ENCODE measurements at regions not wholly inside any gene's neighbourhood (a gene's known extent, or its start where the extent isn't known, plus 50 kb on each side); places are given as distances from the start of the nearest gene placed in this dataset.

DNA sequence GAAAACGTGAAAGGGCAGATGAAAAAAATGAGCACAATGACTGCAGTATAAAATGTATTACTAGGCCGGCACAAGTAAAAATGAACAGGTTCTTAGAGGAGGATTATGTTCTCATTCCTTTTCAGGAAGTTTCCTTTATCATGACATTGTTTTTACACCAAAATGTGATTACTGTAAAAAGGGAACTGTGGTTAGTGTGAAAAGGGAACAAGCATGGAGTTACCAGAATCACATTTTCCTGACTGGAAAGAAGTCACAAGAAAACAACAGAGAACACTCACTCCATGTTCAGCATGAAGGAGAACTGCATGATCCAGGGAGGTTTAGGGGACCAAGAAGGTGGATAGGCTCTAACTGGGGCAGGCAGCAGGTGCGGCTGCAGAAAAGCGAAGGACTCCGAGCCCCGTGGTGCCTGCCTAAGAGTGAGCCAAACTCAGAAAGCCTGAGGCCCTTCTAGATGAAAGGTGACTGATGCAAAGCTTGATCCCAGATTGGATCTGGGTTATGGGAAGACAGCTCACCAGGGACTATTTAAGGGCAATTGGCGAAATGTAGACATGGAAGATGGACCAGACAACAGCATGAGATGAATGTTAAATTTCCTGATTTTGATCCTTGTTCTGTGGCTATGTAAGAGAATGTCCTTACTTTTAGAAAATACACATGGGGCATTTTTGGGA, 77.3 kb downstream of the CCR1 start:
- H3K9ac ChIP-seq (ENCODE audit: low read length in 5 of 5), result peak overlapping the region in 1 of 5 donors; percentile 28
- no peaks in the 10 kb centered on the region for H3K9me3 ChIP-seq (ENCODE audit: control insufficient read depth in 5 of 5, low read length in 5 of 5)
- H3K4me3 ChIP-seq (ENCODE audit: low read depth in 1 of 5, low read length in 5 of 5), result no peak overlapping the region
- H3K27ac ChIP-seq (ENCODE audit: low read depth, low read length), result peak overlapping the region; percentile 28
- H3K27me3 ChIP-seq (ENCODE audit: control insufficient read depth in 5 of 5, insufficient read depth in 4 of 5, low read length in 5 of 5), result no peaks in the 10 kb centered on the region
- H3K36me3 ChIP-seq (ENCODE audit: control insufficient read depth in 5 of 5, insufficient read depth in 5 of 5, low read length in 5 of 5), result no peaks in the 10 kb centered on the region
- H3K4me1 ChIP-seq (ENCODE audit: control insufficient read depth in 5 of 5, insufficient read depth in 5 of 5, low read length in 5 of 5), result peaks cover 0 to 39% (median 30%) of the 10 kb centered on the region in 5 donors

- Histone ChIP-seq H3K27ac (ENCODE audit: low read depth, low read length) (no peak overlapping the region), H3K9me3 (ENCODE audit: control insufficient read depth in 5 of 5, low read length in 5 of 5) (no peaks in the 10 kb centered on the region), H3K9ac (ENCODE audit: low read length in 5 of 5) (no peak overlapping the region), H3K4me1 (ENCODE audit: control insufficient read depth in 5 of 5, insufficient read depth in 5 of 5, low read length in 5 of 5) (peaks cover 5 to 43% (median 35%) of the 10 kb centered on the region in 5 donors), H3K4me3 (ENCODE audit: low read depth in 1 of 5, low read length in 5 of 5) (no peak overlapping the region), H3K27me3 (ENCODE audit: control insufficient read depth in 5 of 5, insufficient read depth in 4 of 5, low read length in 5 of 5) (no peaks in the 10 kb centered on the region), H3K36me3 (ENCODE audit: control insufficient read depth in 5 of 5, insufficient read depth in 5 of 5, low read length in 5 of 5) (no peaks in the 10 kb centered on the region)
Measured at GRCh38 chr3:46129588-46130272, 78.4 kb downstream of the CCR1 start.

GRCh38 chr3:46127503-46127902, 80.6 kb downstream of the CCR1 start:
- Histone ChIP-seq H3K36me3 (ENCODE audit: control insufficient read depth in 5 of 5, insufficient read depth in 5 of 5, low read length in 5 of 5) (no peaks in the 10 kb centered on the region), H3K9me3 (ENCODE audit: control insufficient read depth in 5 of 5, low read length in 5 of 5) (no peaks in the 10 kb centered on the region), H3K27me3 (ENCODE audit: control insufficient read depth in 5 of 5, insufficient read depth in 4 of 5, low read length in 5 of 5) (no peaks in the 10 kb centered on the region), H3K4me3 (ENCODE audit: low read depth in 1 of 5, low read length in 5 of 5) (no peak overlapping the region), H3K27ac (ENCODE audit: low read depth, low read length) (peak overlapping the region; percentile 3), H3K9ac (ENCODE audit: low read length in 5 of 5) (no peak overlapping the region), H3K4me1 (ENCODE audit: control insufficient read depth in 5 of 5, insufficient read depth in 5 of 5, low read length in 5 of 5) (peaks cover 6 to 50% (median 48%) of the 10 kb centered on the region in 5 donors)

DNA sequence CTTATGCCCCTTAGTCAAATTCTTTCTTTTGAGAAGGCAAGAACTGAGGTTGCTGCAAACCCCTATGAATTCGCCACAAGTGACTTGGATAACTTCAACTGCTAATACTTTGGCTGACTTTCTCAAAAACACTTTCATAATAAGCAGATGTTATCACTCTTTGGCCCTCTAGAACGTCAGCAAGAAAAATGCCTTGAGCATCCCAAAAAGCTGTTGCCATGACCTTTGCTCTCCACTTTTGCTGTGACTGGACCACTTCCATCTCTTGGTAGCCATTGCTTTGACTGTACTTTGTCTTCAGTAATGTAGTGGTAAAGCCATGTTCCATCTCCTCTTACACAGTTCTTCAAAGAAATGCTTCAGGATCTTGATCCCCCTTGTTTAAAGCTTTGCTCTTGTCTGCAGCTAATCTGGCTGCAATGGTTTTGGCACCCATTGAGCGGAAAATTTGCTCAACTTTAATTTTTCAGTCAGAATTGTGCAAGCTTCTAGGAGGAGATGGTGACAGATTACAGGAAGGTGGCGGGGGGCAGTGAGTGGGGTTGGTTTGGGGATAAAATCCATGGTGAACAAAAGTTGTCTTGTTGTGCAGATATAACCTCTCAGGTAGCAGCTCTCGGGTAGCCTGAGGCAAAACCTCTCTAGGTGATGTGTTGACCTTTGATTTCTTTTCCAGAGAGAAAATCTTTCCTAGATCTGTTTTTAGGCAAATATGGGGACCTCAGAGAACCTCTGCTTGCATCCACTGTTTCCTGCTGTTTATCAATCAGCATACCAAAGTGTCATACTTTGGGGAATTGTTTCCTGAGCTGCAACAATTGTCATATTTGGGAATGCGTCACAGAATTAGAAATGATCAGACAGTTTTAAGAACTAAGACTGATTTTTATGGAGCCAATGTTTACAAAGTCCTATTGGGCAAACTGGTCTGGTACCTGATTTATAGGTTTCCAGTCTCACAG, 83.6 kb downstream of the CCR1 start:
- Histone ChIP-seq H3K9ac (ENCODE audit: low read length in 5 of 5) (peak overlapping the region in 2 of 5 donors; percentile 38 to 40), H3K9me3 (ENCODE audit: control insufficient read depth in 5 of 5, low read length in 5 of 5) (no peaks in the 10 kb centered on the region), H3K4me3 (ENCODE audit: low read depth in 1 of 5, low read length in 5 of 5) (no peak overlapping the region), H3K4me1 (ENCODE audit: control insufficient read depth in 5 of 5, insufficient read depth in 5 of 5, low read length in 5 of 5) (peaks cover 6 to 32% (median 21%) of the 10 kb centered on the region in 5 donors), H3K27ac (ENCODE audit: low read depth, low read length) (peak overlapping the region; percentile 80), H3K27me3 (ENCODE audit: control insufficient read depth in 5 of 5, insufficient read depth in 4 of 5, low read length in 5 of 5) (no peaks in the 10 kb centered on the region), H3K36me3 (ENCODE audit: control insufficient read depth in 5 of 5, insufficient read depth in 5 of 5, low read length in 5 of 5) (no peaks in the 10 kb centered on the region)

GRCh38 chr3:46123646-46124045, 84.5 kb downstream of the CCR1 start:
- Histone ChIP-seq H3K27me3 (ENCODE audit: control insufficient read depth in 5 of 5, insufficient read depth in 4 of 5, low read length in 5 of 5) (no peaks in the 10 kb centered on the region), H3K27ac (ENCODE audit: low read depth, low read length) (peak overlapping the region; percentile 80), H3K36me3 (ENCODE audit: control insufficient read depth in 5 of 5, insufficient read depth in 5 of 5, low read length in 5 of 5) (no peaks in the 10 kb centered on the region), H3K9ac (ENCODE audit: low read length in 5 of 5) (peak overlapping the region in 1 of 5 donors; percentile 40), H3K4me3 (ENCODE audit: low read depth in 1 of 5, low read length in 5 of 5) (peak overlapping the region in 1 of 5 donors; percentile 32), H3K9me3 (ENCODE audit: control insufficient read depth in 5 of 5, low read length in 5 of 5) (no peaks in the 10 kb centered on the region), H3K4me1 (ENCODE audit: control insufficient read depth in 5 of 5, insufficient read depth in 5 of 5, low read length in 5 of 5) (peaks cover 6 to 32% (median 21%) of the 10 kb centered on the region in 5 donors)

DNA sequence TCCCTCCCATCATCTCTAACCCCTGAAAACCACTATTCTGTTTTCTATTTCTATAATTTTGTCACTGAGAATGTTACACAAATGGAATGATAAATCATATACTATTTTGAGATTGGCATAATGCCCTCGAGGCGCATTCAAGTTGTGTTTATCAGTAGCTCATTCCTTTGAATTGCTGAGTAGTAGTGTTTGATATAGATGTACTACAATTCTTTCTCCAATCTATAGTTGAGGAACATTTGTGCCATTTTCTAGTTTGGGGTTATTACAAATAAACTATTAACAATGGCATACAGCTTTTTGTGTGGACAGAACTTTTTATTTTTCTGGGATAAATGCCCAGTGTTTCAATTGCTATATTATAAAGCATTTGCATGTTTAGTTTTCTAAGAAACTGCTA, 86.0 kb downstream of the CCR1 start:
- Histone ChIP-seq H3K9ac (ENCODE audit: low read length in 5 of 5) (no peak overlapping the region), H3K9me3 (ENCODE audit: control insufficient read depth in 5 of 5, low read length in 5 of 5) (no peaks in the 10 kb centered on the region), H3K27ac (ENCODE audit: low read depth, low read length) (no peak overlapping the region), H3K4me3 (ENCODE audit: low read depth in 1 of 5, low read length in 5 of 5) (no peak overlapping the region), H3K36me3 (ENCODE audit: control insufficient read depth in 5 of 5, insufficient read depth in 5 of 5, low read length in 5 of 5) (no peaks in the 10 kb centered on the region), H3K4me1 (ENCODE audit: control insufficient read depth in 5 of 5, insufficient read depth in 5 of 5, low read length in 5 of 5) (peaks cover 6 to 30% (median 21%) of the 10 kb centered on the region in 5 donors), H3K27me3 (ENCODE audit: control insufficient read depth in 5 of 5, insufficient read depth in 4 of 5, low read length in 5 of 5) (no peaks in the 10 kb centered on the region)

DNA sequence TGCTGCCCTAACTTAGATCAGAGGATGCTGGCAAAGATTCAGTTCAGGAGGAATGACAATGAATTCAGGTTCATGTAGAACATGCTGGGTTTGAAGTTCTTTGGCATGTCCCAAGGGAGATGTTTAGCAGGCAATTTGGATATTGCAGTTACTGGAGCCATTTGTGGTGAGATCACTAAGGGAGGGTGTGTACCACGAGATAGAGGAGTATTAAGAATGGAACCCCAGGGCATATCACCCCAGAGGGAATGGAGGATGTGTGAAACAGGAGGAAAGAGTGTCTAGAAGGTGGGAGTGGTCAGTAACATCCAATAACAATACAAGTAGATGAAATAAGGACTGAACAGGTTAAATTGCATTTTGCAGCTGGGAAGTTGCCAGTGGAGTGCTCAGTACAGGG, 87.1 kb downstream of the CCR1 start:
- peaks cover 6 to 41% (median 23%) of the 10 kb centered on the region in 5 donors for H3K4me1 ChIP-seq (ENCODE audit: control insufficient read depth in 5 of 5, insufficient read depth in 5 of 5, low read length in 5 of 5)
- no peak overlapping the region for H3K27ac ChIP-seq (ENCODE audit: low read depth, low read length)
- H3K9me3 ChIP-seq (ENCODE audit: control insufficient read depth in 5 of 5, low read length in 5 of 5), result no peaks in the 10 kb centered on the region

DNA sequence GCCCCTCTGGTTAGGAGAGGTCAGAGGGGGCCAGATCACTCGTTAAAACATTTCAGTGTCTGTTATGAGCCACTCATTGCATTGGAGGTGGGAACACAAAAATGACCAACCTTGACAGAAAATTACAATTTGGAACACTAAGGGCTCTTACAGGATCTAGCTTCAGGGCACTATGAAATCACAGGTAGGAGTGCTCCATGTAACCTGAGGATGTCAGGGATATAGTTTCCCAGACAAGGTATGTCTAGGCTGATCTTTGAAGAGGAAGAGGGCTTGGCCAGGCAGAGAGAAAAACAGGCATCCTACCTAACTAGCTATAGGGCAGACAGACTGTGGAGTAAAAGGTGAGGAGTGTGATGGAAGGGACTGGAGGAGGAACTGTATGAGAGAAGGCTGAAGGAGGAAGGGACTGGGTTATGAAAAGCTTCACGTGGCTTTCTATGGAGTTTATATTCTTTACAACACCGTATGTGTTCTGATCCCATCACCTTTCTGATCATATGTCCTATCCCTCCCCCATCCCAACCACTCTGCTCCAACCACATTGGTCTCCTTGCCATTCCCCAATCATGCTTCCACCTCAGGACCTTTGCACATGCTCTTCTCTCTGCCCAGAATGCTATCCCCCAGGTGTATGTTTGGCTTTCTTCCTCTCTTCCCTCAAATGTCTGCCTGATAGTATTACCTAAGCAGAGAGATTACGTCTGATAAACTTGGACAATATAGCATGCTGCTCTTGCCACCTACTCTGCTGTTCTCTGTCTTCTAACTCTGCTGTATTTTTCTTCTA, 88.2 kb downstream of the CCR1 start:
- no peak overlapping the region for H3K4me3 ChIP-seq (ENCODE audit: low read depth in 1 of 5, low read length in 5 of 5)
- H3K27me3 ChIP-seq (ENCODE audit: control insufficient read depth in 5 of 5, insufficient read depth in 4 of 5, low read length in 5 of 5), result no peaks in the 10 kb centered on the region
- H3K4me1 ChIP-seq (ENCODE audit: control insufficient read depth in 5 of 5, insufficient read depth in 5 of 5, low read length in 5 of 5), result peaks cover 3 to 45% (median 22%) of the 10 kb centered on the region in 5 donors
- H3K9me3 ChIP-seq (ENCODE audit: control insufficient read depth in 5 of 5, low read length in 5 of 5), result no peaks in the 10 kb centered on the region
- no peak overlapping the region for H3K9ac ChIP-seq (ENCODE audit: low read length in 5 of 5)
- no peak overlapping the region for H3K27ac ChIP-seq (ENCODE audit: low read depth, low read length)
- H3K36me3 ChIP-seq (ENCODE audit: control insufficient read depth in 5 of 5, insufficient read depth in 5 of 5, low read length in 5 of 5), result no peaks in the 10 kb centered on the region

More for the DNA sequence above, 87.1 kb downstream of the CCR1 start:
- Histone ChIP-seq H3K36me3 (ENCODE audit: control insufficient read depth in 5 of 5, insufficient read depth in 5 of 5, low read length in 5 of 5) (no peaks in the 10 kb centered on the region), H3K27me3 (ENCODE audit: control insufficient read depth in 5 of 5, insufficient read depth in 4 of 5, low read length in 5 of 5) (no peaks in the 10 kb centered on the region), H3K9ac (ENCODE audit: low read length in 5 of 5) (no peak overlapping the region), H3K4me3 (ENCODE audit: low read depth in 1 of 5, low read length in 5 of 5) (no peak overlapping the region)

DNA sequence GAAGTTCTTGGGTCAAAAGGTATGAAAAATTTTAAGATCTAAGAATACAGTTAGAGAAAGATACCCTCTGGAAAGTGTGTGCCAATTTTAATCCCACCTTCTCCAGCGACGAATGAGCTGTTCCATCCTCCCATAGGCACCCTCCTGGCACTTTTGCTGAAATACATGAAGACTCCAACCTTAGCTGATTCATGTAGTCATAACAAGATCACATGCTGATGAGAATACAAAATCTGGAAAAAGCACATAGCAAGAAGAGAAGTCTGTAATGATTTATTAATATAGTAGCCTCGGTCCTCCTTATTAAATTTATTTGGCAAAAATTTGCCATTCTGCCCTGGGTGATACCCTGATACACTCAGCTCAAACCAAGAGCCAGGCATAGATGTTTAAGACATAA, 88.9 kb downstream of the CCR1 start:
- H3K4me1 ChIP-seq (ENCODE audit: control insufficient read depth in 5 of 5, insufficient read depth in 5 of 5, low read length in 5 of 5), result peaks cover 0 to 45% (median 22%) of the 10 kb centered on the region in 5 donors
- no peaks in the 10 kb centered on the region for H3K9me3 ChIP-seq (ENCODE audit: control insufficient read depth in 5 of 5, low read length in 5 of 5)
- no peaks in the 10 kb centered on the region for H3K27me3 ChIP-seq (ENCODE audit: control insufficient read depth in 5 of 5, insufficient read depth in 4 of 5, low read length in 5 of 5)
- H3K4me3 ChIP-seq (ENCODE audit: low read depth in 1 of 5, low read length in 5 of 5), result no peak overlapping the region
- no peak overlapping the region for H3K27ac ChIP-seq (ENCODE audit: low read depth, low read length)
- no peaks in the 10 kb centered on the region for H3K36me3 ChIP-seq (ENCODE audit: control insufficient read depth in 5 of 5, insufficient read depth in 5 of 5, low read length in 5 of 5)
- H3K9ac ChIP-seq (ENCODE audit: low read length in 5 of 5), result no peak overlapping the region

Measured in subcutaneous abdominal adipose tissue (tissue), 5 donors.